ENCODE measurements at regions not wholly inside any gene's neighbourhood (a gene's known extent, or its start where the extent isn't known, plus 50 kb on each side); places are given as distances from the start of the nearest gene placed in this dataset.

DNA sequence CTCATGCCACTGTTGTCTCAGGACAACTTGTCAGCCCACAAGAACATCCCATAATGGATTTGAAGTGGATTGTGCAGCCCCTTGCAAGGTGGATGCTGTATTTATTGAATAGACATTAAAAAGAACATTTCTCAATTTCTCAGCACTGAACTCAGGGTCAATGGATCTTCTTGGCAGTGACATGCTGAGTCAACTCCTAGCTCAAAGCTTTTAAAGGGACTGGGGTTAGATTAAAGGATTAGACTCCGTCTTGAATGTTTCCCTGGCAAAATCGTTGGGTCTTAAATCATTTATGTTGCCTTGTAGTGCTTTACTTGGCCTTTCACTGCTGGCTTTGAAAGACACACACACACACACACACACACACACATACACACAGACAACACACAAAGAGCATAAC lies 221.6 kb upstream of the PBX1 start:
- intact Hi-C loops (cut with micrococcal nuclease), result no loop called here
- BruUV-seq (replicated peaks), result no TSS peak
- no peaks in the 10 kb centered on the region for H4K20me1 ChIP-seq (replicated peaks; ENCODE audit: control insufficient read depth, insufficient read depth, low read length)
- H3K27ac ChIP-seq (ENCODE audit: extremely low read depth, low read depth, low read length), result no peak overlapping the region
- H2AFZ ChIP-seq (ENCODE audit: low read depth, low read length), result no peak overlapping the region
- no peaks in the 10 kb centered on the region; the same call in 1 of the 2 replicates for H3K9me3 ChIP-seq (replicated peaks; ENCODE audit: control insufficient read depth, insufficient read depth, low read depth, low read length)
- CTCF ChIA-PET (ENCODE audit: low intra/inter-chr PET ratio), result no interaction called here
- no peaks in the 10 kb centered on the region for H3K79me2 ChIP-seq (ENCODE audit: control insufficient read depth, insufficient read depth, low read length)
- no peak overlapping the region for H3K9ac ChIP-seq (ENCODE audit: insufficient read depth in 1 of 2, low read depth in 2 of 2, low read length in 2 of 2)
- H3K9me1 ChIP-seq (ENCODE audit: control insufficient read depth, insufficient read depth, low read length), result no peaks in the 10 kb centered on the region
- POLR2A ChIA-PET, result no interaction called here
- no peaks in the 10 kb centered on the region for H3K36me3 ChIP-seq (ENCODE audit: control insufficient read depth, insufficient read depth, low read length)
- no peak overlapping the region for H3K4me3 ChIP-seq
- no peaks in the 10 kb centered on the region for H3K4me1 ChIP-seq (replicated peaks in 1 of 2; ENCODE audit: control insufficient read depth in 2 of 2, insufficient read depth in 2 of 2, low read length in 2 of 2)
- no peak overlapping the region for H3K4me2 ChIP-seq (ENCODE audit: insufficient read depth, low read length)
- H3K27me3 ChIP-seq (ENCODE audit: control insufficient read depth in 2 of 2, insufficient read depth in 2 of 2, low read length in 2 of 2), result no peaks in the 10 kb centered on the region
- ATAC-seq (no peak), DNase-seq (ENCODE audit: extremely low read depth in 1 of 4, low spot score in 3 of 4) (no peak), FAIRE-seq (no peak)
- WGBS (ENCODE audit: insufficient coverage, low coverage, missing lambda C conversion rate), result 0% methylated on average over 2 of the region's 2 CpGs
- in situ Hi-C loops (cut with MboI), result no loop called here
- TF ChIP-seq MBD2 (IDR thresholded peaks at IDR 0.05; ENCODE audit: borderline replicate concordance, low read depth), result no peak
- TF ChIP-seq, protein P1, sequence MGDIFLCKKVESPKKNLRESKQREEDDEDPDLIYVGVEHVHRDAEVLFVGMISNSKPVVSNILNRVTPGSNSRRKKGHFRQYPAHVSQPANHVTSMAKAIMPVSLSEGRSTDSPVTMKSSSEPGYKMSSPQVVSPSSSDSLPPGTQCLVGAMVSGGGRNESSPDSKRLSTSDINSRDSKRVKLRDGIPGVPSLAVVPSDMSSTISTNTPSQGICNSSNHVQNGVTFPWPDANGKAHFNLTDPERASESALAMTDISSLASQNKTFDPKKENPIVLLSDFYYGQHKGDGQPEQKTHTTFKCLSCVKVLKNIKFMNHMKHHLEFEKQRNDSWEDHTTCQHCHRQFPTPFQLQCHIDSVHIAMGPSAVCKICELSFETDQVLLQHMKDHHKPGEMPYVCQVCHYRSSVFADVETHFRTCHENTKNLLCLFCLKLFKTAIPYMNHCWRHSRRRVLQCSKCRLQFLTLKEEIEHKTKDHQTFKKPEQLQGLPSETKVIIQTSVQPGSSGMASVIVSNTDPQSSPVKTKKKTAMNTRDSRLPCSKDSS (IDR thresholded peaks at IDR 0.05; ENCODE audit: low read depth, partially characterized antibody), result no peak
- no peak for TF ChIP-seq DIDO1 (tag; IDR thresholded peaks at IDR 0.05; ENCODE audit: low read depth)
- TF ChIP-seq NFE2 (IDR thresholded peaks at IDR 0.05; ENCODE audit: low read depth), result no peak
- TF ChIP-seq YY1 (IDR thresholded peaks at IDR 0.05; ENCODE audit: borderline replicate concordance in 1 of 3, control insufficient read depth in 1 of 3, extremely low read depth in 1 of 3, insufficient read depth in 3 of 3, insufficient read length in 1 of 3, insufficient replicate concordance in 2 of 3, low read depth in 1 of 3, low read length in 2 of 3), result no peak
- TF ChIP-seq, protein P2, sequence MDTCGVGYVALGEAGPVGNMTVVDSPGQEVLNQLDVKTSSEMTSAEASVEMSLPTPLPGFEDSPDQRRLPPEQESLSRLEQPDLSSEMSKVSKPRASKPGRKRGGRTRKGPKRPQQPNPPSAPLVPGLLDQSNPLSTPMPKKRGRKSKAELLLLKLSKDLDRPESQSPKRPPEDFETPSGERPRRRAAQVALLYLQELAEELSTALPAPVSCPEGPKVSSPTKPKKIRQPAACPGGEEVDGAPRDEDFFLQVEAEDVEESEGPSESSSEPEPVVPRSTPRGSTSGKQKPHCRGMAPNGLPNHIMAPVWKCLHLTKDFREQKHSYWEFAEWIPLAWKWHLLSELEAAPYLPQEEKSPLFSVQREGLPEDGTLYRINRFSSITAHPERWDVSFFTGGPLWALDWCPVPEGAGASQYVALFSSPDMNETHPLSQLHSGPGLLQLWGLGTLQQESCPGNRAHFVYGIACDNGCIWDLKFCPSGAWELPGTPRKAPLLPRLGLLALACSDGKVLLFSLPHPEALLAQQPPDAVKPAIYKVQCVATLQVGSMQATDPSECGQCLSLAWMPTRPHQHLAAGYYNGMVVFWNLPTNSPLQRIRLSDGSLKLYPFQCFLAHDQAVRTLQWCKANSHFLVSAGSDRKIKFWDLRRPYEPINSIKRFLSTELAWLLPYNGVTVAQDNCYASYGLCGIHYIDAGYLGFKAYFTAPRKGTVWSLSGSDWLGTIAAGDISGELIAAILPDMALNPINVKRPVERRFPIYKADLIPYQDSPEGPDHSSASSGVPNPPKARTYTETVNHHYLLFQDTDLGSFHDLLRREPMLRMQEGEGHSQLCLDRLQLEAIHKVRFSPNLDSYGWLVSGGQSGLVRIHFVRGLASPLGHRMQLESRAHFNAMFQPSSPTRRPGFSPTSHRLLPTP (IDR thresholded peaks at IDR 0.05; ENCODE audit: borderline replicate concordance, extremely low read depth, insufficient read length), result no peak
- TF ChIP-seq KLF16 (IDR thresholded peaks at IDR 0.05), result no peak
- TF ChIP-seq, protein P3, sequence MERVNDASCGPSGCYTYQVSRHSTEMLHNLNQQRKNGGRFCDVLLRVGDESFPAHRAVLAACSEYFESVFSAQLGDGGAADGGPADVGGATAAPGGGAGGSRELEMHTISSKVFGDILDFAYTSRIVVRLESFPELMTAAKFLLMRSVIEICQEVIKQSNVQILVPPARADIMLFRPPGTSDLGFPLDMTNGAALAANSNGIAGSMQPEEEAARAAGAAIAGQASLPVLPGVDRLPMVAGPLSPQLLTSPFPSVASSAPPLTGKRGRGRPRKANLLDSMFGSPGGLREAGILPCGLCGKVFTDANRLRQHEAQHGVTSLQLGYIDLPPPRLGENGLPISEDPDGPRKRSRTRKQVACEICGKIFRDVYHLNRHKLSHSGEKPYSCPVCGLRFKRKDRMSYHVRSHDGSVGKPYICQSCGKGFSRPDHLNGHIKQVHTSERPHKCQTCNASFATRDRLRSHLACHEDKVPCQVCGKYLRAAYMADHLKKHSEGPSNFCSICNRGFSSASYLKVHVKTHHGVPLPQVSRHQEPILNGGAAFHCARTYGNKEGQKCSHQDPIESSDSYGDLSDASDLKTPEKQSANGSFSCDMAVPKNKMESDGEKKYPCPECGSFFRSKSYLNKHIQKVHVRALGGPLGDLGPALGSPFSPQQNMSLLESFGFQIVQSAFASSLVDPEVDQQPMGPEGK (CRISPR knock-in tag; IDR thresholded peaks at IDR 0.05; ENCODE audit: borderline replicate concordance), result no peak
- no peak for TF ChIP-seq RBM25 (IDR thresholded peaks at IDR 0.05; ENCODE audit: low read depth, low read length, severe bottlenecking)

Data from K562 (cell line).